GM21717 (cell line): ENCODE measurements at regions not wholly inside any gene's neighbourhood (a gene's known extent, or its start where the extent isn't known, plus 50 kb on each side); places are given as distances from the start of the nearest gene placed in this dataset.

Experiments
- ATAC-seq: cut with Tn5 transposase; IDR thresholded peaks from one replicate; pipeline ENCODE4 v1.9.1; 2021; ENCODE audit warnings: mild to moderate bottlenecking, moderate library complexity; ENCODE audit not compliant: unreplicated experiment

DNA sequence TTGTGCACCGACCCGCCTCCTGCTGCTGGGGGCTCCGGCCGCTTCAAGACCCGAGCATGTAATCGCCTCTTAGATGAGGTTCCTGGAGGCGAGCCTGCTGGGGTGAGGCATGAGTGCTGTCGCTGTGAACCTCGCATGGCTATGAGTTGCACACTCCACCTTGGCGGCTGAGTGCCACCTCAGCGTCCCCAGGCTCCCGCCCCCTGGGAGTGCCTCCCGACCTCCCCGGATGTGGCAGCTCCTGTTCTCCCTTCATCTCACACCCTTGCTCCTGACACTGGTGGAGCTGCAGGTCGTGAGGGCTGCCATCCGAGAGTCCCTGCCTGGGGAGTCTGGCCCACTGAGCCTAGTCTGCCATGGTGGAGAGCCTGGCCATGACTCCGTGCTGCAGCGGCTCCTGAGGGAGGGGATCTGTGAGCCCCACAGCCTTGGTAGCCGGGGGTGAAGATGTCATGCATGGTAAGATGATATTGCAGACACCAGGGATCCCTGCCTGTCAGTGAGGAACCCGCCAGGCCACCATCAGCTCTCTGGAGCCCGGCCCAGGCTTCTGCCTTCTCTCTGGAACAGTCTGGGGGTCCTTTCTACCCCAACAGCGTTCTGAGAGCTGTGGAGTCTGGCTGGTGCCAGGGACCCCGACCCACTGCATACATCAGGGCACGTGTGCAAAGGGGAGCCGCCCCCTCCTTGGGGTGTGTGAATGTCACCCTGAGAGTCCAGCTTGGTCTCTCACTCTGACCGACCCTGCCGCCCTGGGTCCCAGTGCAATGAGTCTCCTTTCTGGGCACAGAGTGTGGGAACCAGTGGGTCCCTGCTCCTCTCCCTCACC lies 61.6 kb upstream of the HS6ST1 start:
- no peak for ATAC-seq

DNA sequence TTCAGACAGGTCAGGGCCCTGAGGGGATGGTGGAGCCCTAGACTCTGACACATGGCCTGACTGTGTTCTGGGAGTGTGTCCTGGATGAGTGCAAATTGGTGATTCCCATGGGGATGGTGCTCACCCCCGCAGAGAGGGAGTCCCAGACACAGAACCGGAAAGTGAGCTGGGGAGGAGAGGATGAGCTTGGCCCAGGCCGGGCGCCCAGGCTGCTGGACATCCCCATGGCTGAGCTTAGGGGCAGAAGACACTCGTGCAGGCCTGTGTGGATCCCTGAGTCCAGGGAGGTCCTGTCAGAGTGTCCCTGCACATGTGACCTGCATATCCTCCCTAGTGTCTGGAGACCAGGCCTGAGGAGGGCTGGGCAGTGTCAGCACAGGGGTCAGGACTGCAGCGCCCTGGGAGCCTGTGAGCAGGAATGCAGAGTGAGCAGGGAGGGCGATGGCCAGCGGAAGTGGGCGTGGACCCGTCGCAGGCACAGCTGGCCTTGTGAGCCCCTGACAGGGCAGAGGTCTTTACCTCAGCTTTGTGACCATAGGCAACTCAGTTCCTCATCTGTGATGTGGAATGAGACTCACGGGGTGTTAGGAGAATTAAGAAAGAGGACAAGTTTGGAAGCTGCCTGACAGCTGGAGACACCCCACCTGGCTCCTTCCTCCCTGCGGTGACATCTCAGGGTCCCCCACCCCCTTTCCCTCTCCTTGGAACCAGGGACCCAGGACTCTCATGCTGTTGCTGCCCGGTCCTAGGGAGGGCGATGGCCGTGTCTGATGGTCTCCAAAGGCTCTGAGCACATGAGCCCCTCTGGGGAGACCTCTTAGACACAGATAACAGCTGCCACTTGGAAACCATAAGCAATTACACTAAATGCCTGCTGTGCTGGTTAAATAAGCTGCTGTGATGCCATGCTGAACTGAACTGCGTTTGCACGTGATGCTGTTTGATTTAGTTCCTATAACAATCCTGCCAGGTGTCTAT lies 62.6 kb upstream of the HS6ST1 start:
- ATAC-seq = no peak

DNA sequence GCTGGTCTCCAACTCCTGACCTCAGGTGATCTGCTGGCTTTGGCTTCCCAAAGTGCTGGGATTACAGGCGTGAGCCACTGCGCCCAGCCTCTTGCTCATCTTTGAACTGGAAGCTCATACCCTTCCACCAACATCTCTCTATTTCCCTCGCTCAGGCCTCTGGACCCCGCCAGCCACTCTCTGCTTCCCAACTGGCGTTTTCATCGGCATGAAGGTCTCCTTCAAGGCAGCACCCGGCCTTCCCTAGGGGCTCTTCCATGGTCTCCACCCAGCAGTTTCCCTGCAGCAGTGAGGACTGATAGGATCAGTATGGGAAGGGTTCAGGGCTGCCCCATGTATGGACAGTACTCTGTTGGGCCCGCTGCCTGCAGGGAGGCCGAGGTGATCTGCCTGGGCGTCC lies 65.8 kb upstream of the HS6ST1 start:
- no peak for ATAC-seq

DNA sequence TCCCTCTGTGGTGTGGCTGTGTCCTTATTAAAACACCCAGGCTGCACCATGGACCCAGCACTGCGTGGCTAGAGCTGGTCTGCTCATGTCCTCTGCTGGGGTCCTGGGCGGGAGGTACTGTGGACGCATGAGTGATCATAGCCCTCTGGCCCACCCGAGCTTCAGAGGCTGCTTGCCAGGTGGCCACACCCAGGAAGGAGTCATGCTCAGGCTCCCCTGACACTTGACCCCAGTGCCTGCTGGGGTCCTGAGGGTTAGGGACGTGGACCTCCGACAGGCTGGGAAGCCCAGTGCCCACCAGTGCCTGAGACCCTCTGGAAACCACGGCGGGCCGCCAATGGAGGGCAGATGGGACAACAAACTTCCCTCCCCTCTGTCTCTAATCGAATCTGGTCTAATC lies 66.3 kb upstream of the HS6ST1 start:
- ATAC-seq = no peak

DNA sequence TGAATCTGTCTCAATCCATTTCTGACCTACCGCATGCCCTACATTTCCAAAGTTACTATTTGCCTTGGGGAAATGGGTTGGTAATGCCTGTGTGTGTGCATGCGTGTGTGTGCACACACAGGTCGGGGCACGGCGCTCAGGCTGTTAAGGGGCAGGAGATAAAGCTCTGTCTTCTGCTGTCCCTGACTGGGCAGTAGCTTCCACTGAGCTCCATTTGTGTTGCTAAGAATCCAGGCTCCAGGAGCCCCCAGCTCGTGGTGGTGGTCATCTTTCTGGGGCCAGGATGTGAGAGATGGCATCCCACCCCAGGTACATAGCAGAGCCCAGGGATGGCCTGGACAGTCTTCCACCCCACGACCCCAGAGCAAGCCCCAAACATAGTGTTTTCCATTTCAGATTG lies 66.7 kb upstream of the HS6ST1 start:
- no peak for ATAC-seq

DNA sequence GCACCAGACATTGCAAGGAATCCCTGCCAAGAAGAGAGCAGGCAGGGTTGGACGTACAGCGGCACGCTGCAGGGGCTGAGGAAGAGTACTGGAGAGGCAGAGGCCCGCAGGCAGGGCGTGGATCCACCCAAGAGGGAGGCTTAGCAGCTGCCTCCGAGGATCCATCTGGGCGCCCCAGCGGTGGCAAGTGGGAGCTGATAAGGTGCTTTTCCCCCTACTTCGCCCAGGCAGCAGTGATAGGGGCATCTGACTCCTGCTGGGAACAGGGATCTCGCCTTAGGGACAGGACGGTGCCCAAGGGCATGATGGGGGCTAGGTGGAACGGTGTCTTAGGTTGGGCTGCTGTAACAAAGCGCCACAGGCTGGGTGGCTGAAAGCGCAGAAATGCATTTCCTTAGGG lies 67.4 kb upstream of the HS6ST1 start:
- ATAC-seq = no peak

DNA sequence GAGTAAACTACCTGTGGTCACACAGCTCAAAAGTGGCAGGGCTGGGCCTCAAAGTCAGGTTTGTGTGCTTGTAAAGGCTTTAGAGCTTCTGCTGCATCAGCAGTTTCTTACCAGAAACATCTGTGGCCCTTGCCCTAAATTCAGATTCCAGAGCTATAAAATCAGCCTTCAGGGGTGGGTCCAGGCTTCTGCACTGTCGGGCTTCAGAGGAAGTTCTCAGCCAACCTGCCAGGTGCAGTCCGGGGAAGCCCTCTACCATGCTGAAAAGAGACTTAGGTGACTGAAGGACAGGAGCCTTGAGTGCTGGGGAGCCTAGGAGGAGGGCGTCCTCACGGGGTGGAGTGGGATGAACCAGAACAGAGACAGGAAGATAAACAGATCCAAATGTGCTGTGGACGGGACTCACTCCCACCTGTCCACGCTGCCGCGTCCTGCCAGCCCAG lies 69.9 kb upstream of the HS6ST1 start:
- ATAC-seq = no peak

DNA sequence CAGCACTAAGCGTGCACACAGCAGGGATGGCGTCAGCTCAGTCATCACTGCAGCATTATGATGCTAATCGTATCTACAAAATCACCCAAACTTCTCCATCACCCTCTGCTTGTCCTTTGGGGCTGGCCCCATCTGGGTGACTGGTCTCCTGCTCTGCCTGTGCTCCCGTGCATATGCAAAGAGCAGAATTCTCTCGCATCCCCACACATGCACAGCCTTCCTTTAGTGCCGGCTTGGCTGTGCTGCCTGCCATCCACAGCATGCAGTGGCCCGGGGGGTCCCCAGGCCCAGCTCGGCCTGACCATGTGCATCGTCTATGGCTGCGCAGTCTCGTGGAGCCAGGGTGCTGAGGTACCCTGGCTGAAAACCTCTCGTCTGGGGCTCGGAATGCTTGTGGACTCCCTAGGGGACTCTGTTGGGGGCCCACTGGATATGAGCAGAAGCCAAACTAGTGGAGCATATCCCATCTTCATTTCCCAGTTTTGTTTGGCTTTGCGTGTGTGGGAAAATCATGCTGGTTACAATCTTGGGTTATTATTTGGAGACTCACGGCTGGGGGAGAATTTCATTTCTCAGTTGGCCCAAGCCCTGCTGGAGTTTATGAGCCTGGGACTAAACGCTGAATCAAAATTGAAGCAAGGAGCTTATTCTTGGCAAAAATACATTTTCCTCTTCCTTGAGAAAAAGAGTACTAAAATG lies 70.9 kb upstream of the HS6ST1 start:
- ATAC-seq = no peak

DNA sequence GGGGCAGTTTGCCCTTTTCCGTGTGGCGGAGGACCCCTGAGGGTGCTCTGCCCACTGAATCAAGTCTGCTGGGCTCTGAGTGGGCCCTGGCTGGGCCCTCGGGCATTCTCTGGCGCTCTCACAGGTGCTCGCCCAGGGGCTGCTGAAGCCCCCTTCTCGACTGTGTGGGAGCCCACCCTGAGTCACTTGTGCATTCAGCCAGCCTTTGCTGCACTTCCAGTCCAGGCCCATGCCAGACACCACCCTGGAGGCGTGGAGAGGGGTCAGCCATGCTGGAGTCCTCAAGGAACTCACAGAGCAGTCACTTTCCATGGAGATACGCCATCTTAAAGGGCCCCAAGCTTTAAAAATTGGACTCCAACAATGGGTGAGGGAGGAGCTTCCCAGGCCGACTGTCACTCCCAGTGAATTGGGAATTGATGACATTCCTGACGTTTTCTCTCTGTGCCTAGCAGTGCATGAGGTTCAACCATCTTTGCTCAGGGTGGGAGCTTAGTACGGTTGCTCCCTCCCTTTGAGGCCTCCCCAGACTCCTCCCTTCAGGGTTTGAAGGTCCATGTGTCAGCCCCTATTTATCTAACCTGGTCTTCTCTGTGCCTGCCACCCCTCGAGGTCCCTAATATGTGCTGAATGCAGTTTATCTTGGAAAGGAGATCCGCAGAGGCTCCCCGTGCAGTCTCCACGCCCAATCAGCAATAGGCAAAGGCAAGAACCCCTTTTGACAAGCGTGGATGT lies 71.8 kb upstream of the HS6ST1 start:
- no peak for ATAC-seq

DNA sequence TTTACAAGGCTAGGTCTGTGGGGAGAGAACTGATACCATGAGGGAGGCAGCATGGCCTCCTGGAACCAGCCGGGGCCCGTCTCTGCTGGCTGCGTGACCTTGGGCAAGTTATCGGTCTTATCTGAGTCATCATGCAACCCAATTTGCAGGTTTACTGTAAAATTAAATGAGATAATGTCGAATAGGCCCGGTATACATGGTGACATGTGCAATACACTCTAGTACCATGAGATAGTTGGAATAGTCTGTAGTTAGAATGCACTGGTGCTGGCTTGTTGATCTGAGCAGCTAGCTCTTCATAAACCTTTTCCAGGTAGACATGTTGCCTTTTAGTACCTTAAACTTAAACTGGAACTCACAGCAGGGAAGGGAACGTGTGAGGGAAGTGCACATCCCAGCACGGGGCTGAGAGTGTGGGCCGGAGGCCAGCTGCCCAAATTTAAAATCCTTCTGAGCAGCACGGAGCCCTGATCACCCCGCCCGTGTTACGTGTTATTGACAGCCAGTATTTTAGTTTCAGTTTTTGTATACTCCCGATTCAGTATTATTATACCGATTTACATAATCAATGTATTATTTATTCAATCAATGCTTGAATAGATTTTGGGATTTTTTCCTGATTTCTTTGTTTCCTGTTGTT lies 72.4 kb upstream of the HS6ST1 start:
- ATAC-seq = no peak

DNA sequence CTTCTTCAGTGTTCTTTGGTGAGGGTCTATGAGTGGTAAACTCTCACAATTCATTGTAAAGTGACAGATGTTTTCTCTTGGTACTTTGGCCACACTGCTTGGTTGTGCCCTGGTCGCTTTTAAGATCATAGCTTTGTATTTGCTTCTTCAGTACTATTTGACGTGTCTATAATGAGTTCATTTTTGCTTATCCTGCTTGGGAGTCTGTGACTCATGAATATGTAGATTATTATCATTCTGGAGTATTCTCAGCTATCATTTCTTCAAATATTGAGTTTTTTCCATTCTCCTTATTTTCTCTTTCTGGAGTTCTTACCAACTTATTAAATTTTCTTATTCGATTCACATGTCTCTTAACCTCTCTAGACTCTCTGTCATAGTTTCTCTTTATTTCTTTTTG lies 73.0 kb upstream of the HS6ST1 start:
- ATAC-seq = no peak

DNA sequence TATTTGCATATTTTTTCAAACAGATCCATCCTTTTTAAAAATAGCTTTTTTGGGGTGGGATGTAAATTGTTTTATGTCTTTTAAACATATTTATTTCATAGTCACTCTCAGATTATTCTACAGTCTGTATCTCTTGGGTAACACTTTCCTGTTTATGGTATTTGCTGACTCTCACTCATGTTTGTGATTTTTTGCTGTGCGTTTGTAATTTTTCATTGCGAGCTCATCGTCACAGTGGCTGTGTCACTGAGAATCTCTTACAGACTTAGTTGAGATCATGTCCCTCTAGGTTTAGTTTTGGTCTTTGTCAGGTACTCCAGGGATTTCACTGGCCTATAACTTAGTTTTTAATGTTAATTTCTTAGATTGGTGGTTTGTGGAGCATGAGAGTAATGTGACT lies 73.5 kb upstream of the HS6ST1 start:
- no peak for ATAC-seq

DNA sequence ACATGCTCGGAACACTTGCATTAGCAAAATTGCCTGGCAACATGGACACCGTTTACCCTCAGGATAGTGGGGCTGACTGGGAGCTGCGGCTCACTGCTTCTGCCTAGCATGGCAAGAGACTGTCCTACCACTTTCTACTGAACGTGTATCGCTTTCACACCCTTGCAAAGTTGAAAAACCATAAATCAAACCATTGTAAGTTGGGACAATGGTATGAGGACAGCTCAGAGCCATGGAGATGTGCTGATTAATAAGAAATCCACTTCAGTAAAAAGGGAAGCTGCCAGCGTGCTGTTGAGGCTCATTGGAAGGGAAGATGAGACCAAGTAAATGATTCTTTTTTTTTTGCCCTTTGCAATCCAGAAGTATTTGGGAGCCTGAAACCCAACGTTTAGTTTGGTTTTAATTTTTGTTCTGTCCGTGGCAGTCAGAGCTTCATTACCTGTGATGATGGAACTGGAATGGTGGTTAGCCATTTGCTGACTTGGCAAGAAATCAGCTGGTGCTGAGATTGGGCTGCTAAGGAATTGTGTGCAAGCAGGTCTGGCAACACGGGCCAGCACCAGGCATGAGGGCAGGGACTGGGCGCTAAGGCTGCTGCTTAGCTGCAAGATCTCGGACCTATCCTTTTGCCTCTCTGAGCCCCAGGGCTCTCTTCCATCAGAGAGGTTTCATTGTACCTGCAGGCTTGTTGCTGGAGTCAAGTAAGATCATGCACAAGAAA lies 75.5 kb upstream of the HS6ST1 start:
- no peak for ATAC-seq

DNA sequence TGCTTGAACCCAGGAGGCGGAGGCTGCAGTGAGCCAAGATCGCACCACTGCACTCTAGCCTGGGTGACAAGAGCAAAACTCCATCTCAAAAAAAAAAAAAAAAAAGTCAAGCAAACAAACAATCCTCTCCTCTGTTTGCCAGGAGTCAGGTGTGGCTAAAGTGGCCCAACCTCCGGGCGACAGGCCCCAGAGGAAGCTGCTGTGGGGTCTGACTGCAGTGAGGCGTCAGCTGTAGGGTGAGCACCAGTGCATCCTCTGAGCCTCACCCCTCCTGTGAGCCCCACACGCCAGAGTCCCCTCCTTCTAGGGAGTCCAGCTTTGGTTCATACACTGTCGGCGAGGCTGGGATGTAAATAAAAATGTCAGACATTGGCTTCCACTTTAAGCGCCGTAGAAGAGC lies 76.5 kb upstream of the HS6ST1 start:
- ATAC-seq = no peak

DNA sequence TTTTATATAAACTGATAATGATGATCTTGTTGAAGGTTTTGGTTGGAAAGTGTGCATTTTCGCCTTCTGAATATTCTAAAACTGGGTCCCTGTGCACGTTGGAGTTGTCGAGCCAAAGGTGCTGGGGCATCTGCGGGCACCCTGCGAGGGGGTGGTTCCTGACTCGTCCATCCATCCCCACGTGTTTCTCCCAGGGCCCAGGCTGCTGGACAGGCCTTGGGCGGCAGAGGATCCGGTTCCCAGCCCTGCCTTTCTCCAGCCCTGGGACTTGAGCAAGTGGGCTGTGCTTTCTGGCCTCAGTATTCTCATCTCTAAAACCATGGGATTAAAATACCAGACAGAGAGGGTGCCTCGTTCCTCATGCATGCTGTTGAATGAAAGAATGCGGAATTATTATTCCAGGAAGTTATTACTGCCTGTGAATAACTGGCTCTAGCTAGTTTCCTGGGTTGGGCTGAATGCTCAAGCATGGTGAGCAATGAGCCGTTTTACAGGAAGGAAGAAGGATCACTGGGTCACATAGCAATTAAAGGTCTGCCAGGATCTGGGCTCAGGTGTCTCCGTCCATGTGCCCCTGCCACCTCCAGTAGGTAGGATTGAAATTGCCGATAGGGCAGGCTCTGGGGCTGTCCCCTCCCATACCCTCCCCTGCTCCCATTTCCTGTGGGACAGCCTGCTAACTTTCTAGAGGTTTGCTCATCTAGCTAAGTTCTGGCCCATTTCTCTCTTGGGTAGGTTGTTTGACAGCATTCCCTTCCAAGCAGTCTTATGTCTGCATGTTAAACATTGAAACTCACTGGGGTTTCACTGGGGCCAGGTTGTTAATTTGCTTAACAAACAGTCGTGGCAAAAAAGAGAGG lies 77.2 kb upstream of the HS6ST1 start:
- ATAC-seq = no peak

DNA sequence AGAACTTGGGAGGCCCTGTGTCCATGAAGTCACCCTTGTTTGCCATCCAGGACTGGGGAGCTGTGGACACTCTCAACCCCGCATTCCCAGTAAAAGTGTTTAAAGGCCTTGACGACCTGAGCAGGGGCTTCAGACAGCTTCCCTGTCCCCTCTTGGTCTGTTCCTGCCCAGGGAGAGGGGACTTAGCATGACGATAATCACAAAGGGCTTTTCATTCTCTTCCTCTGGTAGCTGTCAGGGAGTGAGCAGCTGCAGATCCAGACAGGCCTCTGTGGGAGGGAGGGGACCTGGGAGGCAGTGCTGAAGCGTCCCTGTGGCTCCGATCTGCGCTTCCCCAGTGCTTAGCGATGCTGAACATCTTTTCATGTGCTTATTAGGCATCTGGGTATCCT lies 77.8 kb upstream of the HS6ST1 start:
- ATAC-seq = no peak

DNA sequence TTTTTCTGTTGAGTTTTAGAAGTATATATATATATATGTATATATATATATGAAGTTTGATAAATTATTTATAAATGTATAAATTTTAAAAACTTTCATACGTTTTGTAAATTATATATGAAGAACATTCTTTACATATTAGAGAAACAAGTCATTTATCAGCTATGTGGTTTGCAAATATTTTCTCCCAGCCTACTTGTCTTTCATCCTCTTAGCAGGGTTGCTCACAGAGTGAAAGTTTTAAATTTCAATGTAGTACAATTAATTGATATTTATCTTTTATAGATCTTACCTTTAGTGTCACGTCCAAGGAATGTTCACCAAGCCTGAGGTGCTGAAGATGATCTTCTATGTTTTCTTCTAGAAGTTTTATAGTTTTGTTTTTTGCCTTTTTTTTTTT lies 78.3 kb upstream of the HS6ST1 start:
- ATAC-seq = no peak

DNA sequence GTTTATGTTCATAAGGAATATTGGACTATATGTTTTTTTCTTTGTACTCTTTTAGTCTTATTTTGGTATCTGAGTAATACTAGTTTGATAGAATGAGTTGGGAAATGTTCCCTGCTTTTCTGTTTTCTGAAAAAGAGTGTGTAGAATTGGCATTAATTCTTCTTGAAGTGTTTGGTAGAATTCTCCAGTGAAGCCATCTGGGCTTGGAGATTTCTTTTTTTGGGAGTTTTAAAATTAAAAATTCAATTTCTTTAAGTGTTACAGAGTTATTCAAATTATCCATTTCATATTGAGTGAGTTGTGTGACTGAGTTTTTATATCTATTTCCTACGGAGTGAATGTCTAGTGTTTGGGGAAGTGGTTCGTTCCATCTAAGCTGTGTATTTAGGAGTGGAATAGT lies 80.6 kb upstream of the HS6ST1 start:
- ATAC-seq = no peak
